RWPE1 (cell line): ENCODE measurements at regions not wholly inside any gene's neighbourhood (a gene's known extent, or its start where the extent isn't known, plus 50 kb on each side); places are given as distances from the start of the nearest gene placed in this dataset.

Source experiments
- CTCF ChIA-PET: fragments of 350-600 bp; sonication (Branson Sonifier 250); formaldehyde crosslinking; extraction: SDS; loops from one replicate; lab custom pipeline; 2021; lab: Yijun Ruan, JAX
- POLR2A ChIA-PET: fragments of 400-600 bp; formaldehyde crosslinking; extraction: SDS; loops from one replicate; lab custom pipeline; 2020; ENCODE audit warnings: antibody characterized with exemption; ENCODE audit not compliant: low non-redundant PET; lab: Yijun Ruan, JAX
- DNase-seq: peaks from one replicate; pipeline ENCODE4 v3.0.0; 2012; ENCODE audit warnings: low spot score
- H3K27ac ChIP-seq: fragments of 450-650 bp; 2 replicates; pipeline ENCODE4 v1.5.1; 2017
- CTCF ChIP-seq: fragments of 450-650 bp; conservative IDR thresholded peaks from 2 replicates; pipeline ENCODE4 v1.5.1; 2017; ENCODE audit warnings: low read depth, mild to moderate bottlenecking

- no peak for TF ChIP-seq CTCF
- no peak overlapping the region for H3K27ac ChIP-seq
- ChIA-PET CTCF (interaction anchor here (0.7 kb wide), 1 partner anchor 1158 kb away, joined by 4 read pairs; no protein-coding TSS in a partner anchor), POLR2A (no interaction called here)
- no peak for DNase-seq
Measured at GRCh38 chr2:58629545-58630119, 388.5 kb upstream of the FANCL start.

GRCh38 chr2:58620896-58621295 lies 379.8 kb upstream of the FANCL start:
- TF ChIP-seq CTCF = no peak

GRCh38 chr2:58620093-58620492 lies 379.0 kb upstream of the FANCL start:
- no peak overlapping the region for H3K27ac ChIP-seq
- POLR2A ChIA-PET = no interaction called here
- DNase-seq = peak; percentile 79
- CTCF ChIA-PET = no interaction called here
- TF ChIP-seq CTCF = no peak

More at GRCh38 chr2:58620896-58621295, 379.8 kb upstream of the FANCL start:
- CTCF ChIA-PET = no interaction called here
- POLR2A ChIA-PET = no interaction called here
- no peak for DNase-seq
- H3K27ac ChIP-seq = no peak overlapping the region

GRCh38 chr2:58616961-58617360 lies 375.8 kb upstream of the FANCL start:
- H3K27ac ChIP-seq = no peak overlapping the region
- no peak for DNase-seq
- TF ChIP-seq CTCF = no peak
- ChIA-PET CTCF (interaction anchor here (0.6 kb wide), 1 partner anchor 1790 kb away, joined by 4 read pairs; no protein-coding TSS in a partner anchor), POLR2A (no interaction called here)

GRCh38 chr2:58614219-58614618 lies 373.1 kb upstream of the FANCL start:
- DNase-seq = no peak
- no peak for TF ChIP-seq CTCF
- ChIA-PET CTCF (no interaction called here), POLR2A (no interaction called here)
- no peak overlapping the region for H3K27ac ChIP-seq

GRCh38 chr2:58612973-58613372 lies 371.8 kb upstream of the FANCL start:
- ChIA-PET POLR2A (no interaction called here), CTCF (no interaction called here)
- no peak overlapping the region for H3K27ac ChIP-seq
- DNase-seq = no peak
- TF ChIP-seq CTCF = no peak
